SIG-M5 (cell line): ENCODE measurements at regions not wholly inside any gene's neighbourhood (a gene's known extent, or its start where the extent isn't known, plus 50 kb on each side); places are given as distances from the start of the nearest gene placed in this dataset.

Experiments
- DNase-seq: peaks from one replicate; lab custom pipeline; 2025; lab: John Stamatoyannopoulos, UW

- no peak for DNase-seq
These were observed 395.9 kb upstream of the CADM1 start for GRCh38 chr11:115900111-115900510.

- DNase-seq: no peak
These were observed 393.5 kb upstream of the CADM1 start for GRCh38 chr11:115897707-115898106.

- DNase-seq: no peak
These were observed 391.9 kb upstream of the CADM1 start for GRCh38 chr11:115896084-115896483.

GRCh38 chr11:115895594-115895993 lies 391.4 kb upstream of the CADM1 start:
- DNase-seq: no peak

GRCh38 chr11:115894176-115894575 lies 390.0 kb upstream of the CADM1 start:
- no peak for DNase-seq

GRCh38 chr11:115893461-115894099 lies 389.4 kb upstream of the CADM1 start:
- DNase-seq: no peak

GRCh38 chr11:115892016-115892415 lies 387.8 kb upstream of the CADM1 start:
- DNase-seq: no peak

GRCh38 chr11:115891581-115891980 lies 387.4 kb upstream of the CADM1 start:
- no peak for DNase-seq

GRCh38 chr11:115890500-115890899 lies 386.3 kb upstream of the CADM1 start:
- DNase-seq: no peak

GRCh38 chr11:115889712-115890111 lies 385.5 kb upstream of the CADM1 start:
- DNase-seq: no peak

- no peak for DNase-seq
These were observed 383.5 kb upstream of the CADM1 start for GRCh38 chr11:115887727-115888126.

GRCh38 chr11:115887316-115887715 lies 383.1 kb upstream of the CADM1 start:
- no peak for DNase-seq

GRCh38 chr11:115886422-115886733 lies 382.2 kb upstream of the CADM1 start:
- DNase-seq: no peak

- DNase-seq: no peak
These were observed 381.6 kb upstream of the CADM1 start for GRCh38 chr11:115885535-115886421.

GRCh38 chr11:115884800-115885534 lies 380.8 kb upstream of the CADM1 start:
- DNase-seq: no peak

GRCh38 chr11:115874843-115875242 lies 370.6 kb upstream of the CADM1 start:
- DNase-seq: no peak

GRCh38 chr11:115873813-115874212 lies 369.6 kb upstream of the CADM1 start:
- no peak for DNase-seq

GRCh38 chr11:115872416-115872815 lies 368.2 kb upstream of the CADM1 start:
- DNase-seq: no peak

GRCh38 chr11:115871161-115871760 lies 367.0 kb upstream of the CADM1 start:
- DNase-seq: no peak

- DNase-seq: no peak
These were observed 365.7 kb upstream of the CADM1 start for GRCh38 chr11:115869780-115870431.

GRCh38 chr11:115869131-115869530 lies 364.9 kb upstream of the CADM1 start:
- DNase-seq: no peak

GRCh38 chr11:115860246-115860645 lies 356.0 kb upstream of the CADM1 start:
- no peak for DNase-seq
